ENCODE measurements at regions not wholly inside any gene's neighbourhood (a gene's known extent, or its start where the extent isn't known, plus 50 kb on each side); places are given as distances from the start of the nearest gene placed in this dataset.

- no peak for DNase-seq (ENCODE audit: low spot score)
- ATAC-seq (ENCODE audit: low FRiP score) = no peak
- TF ChIP-seq CTCF (IDR thresholded peaks at IDR 0.05) = no peak
These were observed 524.8 kb downstream of the FUT8 start for GRCh38 chr14:65937079-65937959.

GRCh38 chr14:65937960-65938316 lies 525.4 kb downstream of the FUT8 start:
- no peak for TF ChIP-seq CTCF (IDR thresholded peaks at IDR 0.05)
- DNase-seq (ENCODE audit: low spot score) (no peak), ATAC-seq (ENCODE audit: low FRiP score) (no peak)

GRCh38 chr14:65938738-65939137 lies 526.2 kb downstream of the FUT8 start:
- ATAC-seq (ENCODE audit: low FRiP score) = no peak
- no peak for DNase-seq (ENCODE audit: low spot score)
- no peak for TF ChIP-seq CTCF (IDR thresholded peaks at IDR 0.05)

- TF ChIP-seq CTCF (IDR thresholded peaks at IDR 0.05) = no peak
- ATAC-seq (ENCODE audit: low FRiP score) (no peak), DNase-seq (ENCODE audit: low spot score) (no peak)
These were observed 526.7 kb downstream of the FUT8 start for GRCh38 chr14:65939184-65939583.

- TF ChIP-seq CTCF (IDR thresholded peaks at IDR 0.05) = no peak
- ATAC-seq (ENCODE audit: low FRiP score) = no peak
- no peak for DNase-seq (ENCODE audit: low spot score)
These were observed 527.7 kb downstream of the FUT8 start for GRCh38 chr14:65940056-65940735.

GRCh38 chr14:65941091-65941490 lies 528.6 kb downstream of the FUT8 start:
- DNase-seq (ENCODE audit: low spot score) = no peak
- no peak for ATAC-seq (ENCODE audit: low FRiP score)
- TF ChIP-seq CTCF (IDR thresholded peaks at IDR 0.05) = no peak

GRCh38 chr14:65943150-65943549 lies 530.6 kb downstream of the FUT8 start:
- no peak for ATAC-seq (ENCODE audit: low FRiP score)
- no peak for DNase-seq (ENCODE audit: low spot score)
- TF ChIP-seq CTCF (IDR thresholded peaks at IDR 0.05) = no peak

Measured in omental fat pad (tissue), 3 donors.